Left lung (tissue), 4 donors: ENCODE measurements at regions not wholly inside any gene's neighbourhood (a gene's known extent, or its start where the extent isn't known, plus 50 kb on each side); places are given as distances from the start of the nearest gene placed in this dataset.

ENCODE experiments used
- ATAC-seq: fragments of 200-7000 bp; cut with Tn5 transposase; one replicate; pipeline ENCODE4 v1.9.1; 2020; ENCODE audit warnings: moderate library complexity
- DNase-seq, 4 donors: peaks; one replicate each; pipeline ENCODE4 v3.0.0-alpha.2; 2013 to 2020
- H3K27ac ChIP-seq, 2 donors: fragments of 200-600 bp; sonication (generic) in 1 of 2; one replicate each; pipeline versions ENCODE4 v1.5.0 to v1.8.0; 2020 to 2021
- H3K27me3 ChIP-seq, 2 donors: fragments of 200-600 bp; sonication (generic) in 1 of 2; one replicate each; pipeline versions ENCODE4 v1.5.0 to v1.8.0; 2020 to 2021
- H3K36me3 ChIP-seq, 2 donors: fragments of 200-600 bp; sonication (generic) in 1 of 2; one replicate each; pipeline versions ENCODE4 v1.5.0 to v1.8.0; 2020 to 2021
- H3K4me1 ChIP-seq, 2 donors: fragments of 200-600 bp; one replicate each; pipeline ENCODE4 v1.8.0; 2021
- H3K4me3 ChIP-seq, 2 donors: fragments of 200-600 bp; sonication (generic) in 1 of 2; one replicate each; pipeline versions ENCODE4 v1.5.0 to v1.8.0; 2020 to 2021; ENCODE audit warnings: mild to moderate bottlenecking in 1 of 2
- H3K9me3 ChIP-seq, 2 donors: fragments of 200-600 bp; sonication (generic) in 1 of 2; one replicate each; pipeline versions ENCODE4 v1.5.0 to v1.8.0; 2020 to 2021
- CTCF ChIP-seq, 2 donors: fragments of 200-600 bp; sonication (generic) in 1 of 2; IDR thresholded peaks; one replicate each; pipeline versions ENCODE4 v1.5.0 to v1.8.0; 2021; ENCODE audit warnings: antibody characterized with exemption in 2 of 2
- intact Hi-C, 2 donors: fragments of 100-400 bp; cut with DNase I; formaldehyde crosslinking; loops; one replicate each; pipeline versions ENCODE4 v1.11.2 to v1.14.2; 2022
- donor health status: DM: no; HTN: yes; CAD: no.
- donor health status: DM: no; HTN: no; CAD: no.

- peaks cover 0 to 7% of the 10 kb centered on the region in 2 donors for H3K4me1 ChIP-seq
- no peak overlapping the region for H3K4me3 ChIP-seq
- ATAC-seq (no peak), DNase-seq (no peak)
- H3K9me3 ChIP-seq: no peaks in the 10 kb centered on the region
- H3K27ac ChIP-seq: peak overlapping the region in 1 of 2 donors; percentile 16
- intact Hi-C loops: no loop called here
- no peaks in the 10 kb centered on the region for H3K27me3 ChIP-seq
- no peak for TF ChIP-seq CTCF (IDR thresholded peaks at IDR 0.05)
- H3K36me3 ChIP-seq: no peaks in the 10 kb centered on the region
Measured at GRCh38 chr1:94654919-94655318, 113.4 kb upstream of the F3 start.

GRCh38 chr1:94654459-94654858, 112.9 kb upstream of the F3 start:
- no peak for DNase-seq
- peak; percentile 21 for ATAC-seq
- Histone ChIP-seq H3K4me1 (peaks cover 0 to 7% of the 10 kb centered on the region in 2 donors), H3K27me3 (no peaks in the 10 kb centered on the region), H3K9me3 (no peaks in the 10 kb centered on the region), H3K36me3 (no peaks in the 10 kb centered on the region), H3K27ac (peak overlapping the region in 1 of 2 donors; percentile 16), H3K4me3 (no peak overlapping the region)
- TF ChIP-seq CTCF (IDR thresholded peaks at IDR 0.05): no peak
- intact Hi-C loops: no loop called here

GRCh38 chr1:94654031-94654430, 112.5 kb upstream of the F3 start:
- peak overlapping the region in 1 of 2 donors; percentile 16 for H3K27ac ChIP-seq
- H3K9me3 ChIP-seq: no peaks in the 10 kb centered on the region
- no peak for DNase-seq
- no peak overlapping the region for H3K4me3 ChIP-seq
- intact Hi-C loops: no loop called here
- TF ChIP-seq CTCF (IDR thresholded peaks at IDR 0.05): no peak
- no peaks in the 10 kb centered on the region for H3K36me3 ChIP-seq
- peak; percentile 83 for ATAC-seq
- H3K4me1 ChIP-seq: peaks cover 0 to 7% of the 10 kb centered on the region in 2 donors
- no peaks in the 10 kb centered on the region for H3K27me3 ChIP-seq

- intact Hi-C loops: no loop called here
- ATAC-seq (no peak), DNase-seq (no peak)
- no peaks in the 10 kb centered on the region for H3K36me3 ChIP-seq
- peaks cover 0 to 7% of the 10 kb centered on the region in 2 donors for H3K4me1 ChIP-seq
- no peak overlapping the region for H3K27ac ChIP-seq
- no peak for TF ChIP-seq CTCF (IDR thresholded peaks at IDR 0.05)
- H3K27me3 ChIP-seq: no peaks in the 10 kb centered on the region
- H3K9me3 ChIP-seq: no peaks in the 10 kb centered on the region
- no peak overlapping the region for H3K4me3 ChIP-seq
Measured at GRCh38 chr1:94653454-94653853, 111.9 kb upstream of the F3 start.

- H3K4me3 ChIP-seq: no peak overlapping the region
- TF ChIP-seq CTCF (IDR thresholded peaks at IDR 0.05): no peak
- no peaks in the 10 kb centered on the region for H3K36me3 ChIP-seq
- intact Hi-C loops: no loop called here
- ATAC-seq (no peak), DNase-seq (no peak)
- no peak overlapping the region for H3K27ac ChIP-seq
- H3K9me3 ChIP-seq: no peaks in the 10 kb centered on the region
- H3K27me3 ChIP-seq: no peaks in the 10 kb centered on the region
- peaks cover 0 to 7% of the 10 kb centered on the region in 2 donors for H3K4me1 ChIP-seq
Measured at GRCh38 chr1:94651076-94651475, 109.5 kb upstream of the F3 start.
